ENCODE measurements at regions not wholly inside any gene's neighbourhood (a gene's known extent, or its start where the extent isn't known, plus 50 kb on each side); places are given as distances from the start of the nearest gene placed in this dataset.

GRCh38 chr20:4559906-4560305, 126.3 kb upstream of the PRNP start:
- ChIA-PET CTCF (interaction anchor here (2.3 kb wide), 1 partner anchor 9 kb away, joined by 8 read pairs; no protein-coding TSS in a partner anchor), POLR2A (no interaction called here)
- DNase-seq (ENCODE audit: extremely low spot score) = no peak
- TF ChIP-seq, protein P1, sequence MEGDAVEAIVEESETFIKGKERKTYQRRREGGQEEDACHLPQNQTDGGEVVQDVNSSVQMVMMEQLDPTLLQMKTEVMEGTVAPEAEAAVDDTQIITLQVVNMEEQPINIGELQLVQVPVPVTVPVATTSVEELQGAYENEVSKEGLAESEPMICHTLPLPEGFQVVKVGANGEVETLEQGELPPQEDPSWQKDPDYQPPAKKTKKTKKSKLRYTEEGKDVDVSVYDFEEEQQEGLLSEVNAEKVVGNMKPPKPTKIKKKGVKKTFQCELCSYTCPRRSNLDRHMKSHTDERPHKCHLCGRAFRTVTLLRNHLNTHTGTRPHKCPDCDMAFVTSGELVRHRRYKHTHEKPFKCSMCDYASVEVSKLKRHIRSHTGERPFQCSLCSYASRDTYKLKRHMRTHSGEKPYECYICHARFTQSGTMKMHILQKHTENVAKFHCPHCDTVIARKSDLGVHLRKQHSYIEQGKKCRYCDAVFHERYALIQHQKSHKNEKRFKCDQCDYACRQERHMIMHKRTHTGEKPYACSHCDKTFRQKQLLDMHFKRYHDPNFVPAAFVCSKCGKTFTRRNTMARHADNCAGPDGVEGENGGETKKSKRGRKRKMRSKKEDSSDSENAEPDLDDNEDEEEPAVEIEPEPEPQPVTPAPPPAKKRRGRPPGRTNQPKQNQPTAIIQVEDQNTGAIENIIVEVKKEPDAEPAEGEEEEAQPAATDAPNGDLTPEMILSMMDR (IDR thresholded peaks at IDR 0.05; ENCODE audit: control extremely low read depth, extremely low read depth, low read depth, missing control alignments) = no peak

DNA sequence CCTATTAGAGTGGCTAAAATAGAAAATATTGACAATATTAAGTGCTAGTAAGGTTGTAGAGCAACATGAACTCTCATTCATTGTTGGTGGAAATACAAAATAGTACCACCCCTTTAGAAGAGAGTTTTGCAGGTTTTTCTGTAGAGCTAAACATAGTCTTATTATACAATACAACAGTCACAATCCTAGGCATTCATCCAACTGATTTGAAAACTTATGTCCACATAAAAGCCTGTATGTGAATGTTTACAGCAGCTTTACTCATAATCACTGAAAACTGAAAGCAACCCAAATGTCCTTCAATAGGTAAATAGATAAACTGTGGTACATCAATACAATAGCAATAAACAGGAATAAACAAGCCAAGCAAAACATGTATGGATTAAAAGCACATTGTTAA, 127.2 kb upstream of the PRNP start:
- CTCF ChIA-PET = interaction anchor here (2.3 kb wide), 1 partner anchor 9 kb away, joined by 8 read pairs; no protein-coding TSS in a partner anchor
- POLR2A ChIA-PET = no interaction called here
- no peak for DNase-seq (ENCODE audit: extremely low spot score)
- TF ChIP-seq, protein P1 (IDR thresholded peaks at IDR 0.05; ENCODE audit: control extremely low read depth, extremely low read depth, low read depth, missing control alignments) = no peak

DNA sequence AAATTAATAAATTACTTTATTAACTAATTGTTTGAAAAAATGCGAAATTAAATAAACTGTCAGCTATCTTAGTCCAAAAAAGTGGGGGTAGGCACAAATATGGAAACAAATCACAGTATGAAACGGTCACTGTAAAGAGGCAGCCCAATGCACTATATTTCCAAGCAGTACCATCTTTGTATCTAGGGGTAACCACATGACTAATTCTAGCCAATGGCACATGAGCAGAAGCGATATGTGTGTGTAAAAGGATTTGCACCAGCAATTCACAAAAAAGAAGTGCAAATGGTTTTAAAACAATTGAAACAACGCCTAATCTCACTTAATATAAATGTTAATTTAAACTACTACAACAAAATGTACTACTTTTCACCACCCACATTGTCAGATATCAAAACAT, 129.5 kb upstream of the PRNP start:
- ChIA-PET POLR2A (no interaction called here), CTCF (no interaction called here)
- TF ChIP-seq, protein P1 (IDR thresholded peaks at IDR 0.05; ENCODE audit: control extremely low read depth, extremely low read depth, low read depth, missing control alignments) = no peak
- no peak for DNase-seq (ENCODE audit: extremely low spot score)

DNA sequence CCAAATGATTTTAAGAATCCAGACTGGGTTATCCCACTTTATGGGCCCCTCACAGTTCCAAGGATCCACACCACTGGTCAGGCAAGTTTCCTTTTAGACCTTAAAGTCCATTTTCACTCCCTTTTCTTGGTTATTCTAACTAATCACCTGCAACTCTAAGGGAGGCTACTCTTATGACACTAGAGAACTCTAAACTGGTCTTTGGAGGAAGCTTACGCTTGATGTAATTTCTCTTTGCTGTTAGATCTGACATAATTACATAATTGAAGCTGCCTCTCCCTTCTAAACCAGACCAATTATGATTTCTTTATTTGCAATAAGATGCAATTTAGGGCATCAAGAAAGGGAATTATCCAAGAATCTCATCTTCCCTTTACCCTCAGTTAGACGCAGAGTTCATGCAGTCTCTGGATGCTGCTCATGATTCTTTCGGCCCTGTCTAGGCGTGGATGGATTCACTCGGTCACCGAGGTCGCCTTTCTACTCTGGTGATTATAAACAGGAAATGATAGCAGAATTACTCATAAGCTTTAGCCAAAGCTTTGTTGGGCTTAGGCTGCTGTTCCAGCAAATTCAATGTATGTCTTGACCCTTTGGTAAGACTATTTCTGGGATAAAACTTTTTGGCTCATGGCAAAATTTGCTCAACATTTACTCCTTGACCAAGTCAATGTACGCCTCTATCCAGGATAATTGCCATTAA, 130.9 kb upstream of the PRNP start:
- ChIA-PET POLR2A (no interaction called here), CTCF (no interaction called here)
- DNase-seq (ENCODE audit: extremely low spot score) = no peak
- TF ChIP-seq, protein P1 (IDR thresholded peaks at IDR 0.05; ENCODE audit: control extremely low read depth, extremely low read depth, low read depth, missing control alignments) = no peak

DNA sequence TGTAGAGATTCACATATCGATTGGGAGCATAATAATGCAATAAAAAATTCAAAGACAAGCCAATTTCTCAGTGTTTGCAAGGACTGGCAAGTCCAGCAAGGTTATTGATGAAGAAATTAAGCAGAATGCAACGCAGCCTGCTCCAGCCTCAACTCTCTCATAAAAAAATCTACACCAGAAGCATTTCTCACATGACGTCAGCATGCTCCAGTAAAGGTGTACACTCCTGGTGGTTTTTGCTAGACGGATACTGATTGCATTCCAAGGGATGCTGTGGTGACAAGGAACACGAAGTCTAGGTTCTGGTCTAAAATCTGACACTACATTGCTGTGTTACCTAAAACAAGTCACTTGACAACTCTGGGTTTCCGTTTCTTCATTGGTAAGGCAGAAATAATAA, 131.9 kb upstream of the PRNP start:
- ChIA-PET CTCF (no interaction called here), POLR2A (no interaction called here)
- no peak for DNase-seq (ENCODE audit: extremely low spot score)
- TF ChIP-seq, protein P1 (IDR thresholded peaks at IDR 0.05; ENCODE audit: control extremely low read depth, extremely low read depth, low read depth, missing control alignments) = no peak

- DNase-seq (ENCODE audit: extremely low spot score) = no peak
- ChIA-PET CTCF (no interaction called here), POLR2A (no interaction called here)
- TF ChIP-seq, protein P1 (IDR thresholded peaks at IDR 0.05; ENCODE audit: control extremely low read depth, extremely low read depth, low read depth, missing control alignments) = no peak
Measured at GRCh38 chr20:4552075-4552640, 134.1 kb upstream of the PRNP start.

Data from GM10248 (cell line).